Muscle layer of colon (tissue), 2 donors: ENCODE measurements at regions not wholly inside any gene's neighbourhood (a gene's known extent, or its start where the extent isn't known, plus 50 kb on each side); places are given as distances from the start of the nearest gene placed in this dataset.
"Not testable (repeated sequence)": the region's sequence is repeated elsewhere in the genome, so short reads cannot be mapped to it uniquely, and the experiment has no call there.

ENCODE experiments used
- H3K27ac ChIP-seq: one replicate; pipeline ENCODE4 v1.7.0; 2013; ENCODE audit warnings: low read depth, mild to moderate bottlenecking, low read length, moderate library complexity
- H3K27me3 ChIP-seq, 2 donors: one replicate each; pipeline ENCODE4 v1.7.0; 2013; ENCODE audit warnings: low read length in 2 of 2, mild to moderate bottlenecking in 2 of 2; ENCODE audit not compliant: insufficient read depth in 2 of 2, control insufficient read depth in 1 of 2
- H3K36me3 ChIP-seq: one replicate; pipeline ENCODE4 v1.7.0; 2013; ENCODE audit warnings: mild to moderate bottlenecking, low read length; ENCODE audit not compliant: insufficient read depth
- H3K4me1 ChIP-seq: one replicate; pipeline ENCODE4 v1.7.0; 2013; ENCODE audit warnings: mild to moderate bottlenecking, low read length; ENCODE audit not compliant: insufficient read depth
- H3K4me3 ChIP-seq, 2 donors: one replicate each; pipeline ENCODE4 v1.7.0; 2013; ENCODE audit warnings: low read length in 2 of 2, low read depth in 1 of 2, mild to moderate bottlenecking in 1 of 2, moderate library complexity in 1 of 2
- H3K9ac ChIP-seq: one replicate; pipeline ENCODE4 v1.7.0; 2013; ENCODE audit warnings: low read length
- H3K9me3 ChIP-seq: one replicate; pipeline ENCODE4 v1.7.0; 2013; ENCODE audit warnings: mild to moderate bottlenecking, low read length
- donor health status: abdominal sarcoma.
- donor health status: Adenocarcinoma of cecum.

- H3K27me3 ChIP-seq = no peaks in the 10 kb centered on the region
- no peaks in the 10 kb centered on the region for H3K4me1 ChIP-seq
- no peaks in the 10 kb centered on the region for H3K36me3 ChIP-seq
- no peak overlapping the region for H3K27ac ChIP-seq
- no peak overlapping the region for H3K4me3 ChIP-seq
- no peak overlapping the region for H3K9ac ChIP-seq
- H3K9me3 ChIP-seq = no peaks in the 10 kb centered on the region
These were observed 504.1 kb downstream of the RPL10L start for GRCh38 chr14:46147452-46147851.

- no peaks in the 10 kb centered on the region for H3K27me3 ChIP-seq
- H3K4me3 ChIP-seq = no peak overlapping the region
- H3K36me3 ChIP-seq = no peaks in the 10 kb centered on the region
- H3K4me1 ChIP-seq = no peaks in the 10 kb centered on the region
- H3K27ac ChIP-seq = no peak overlapping the region
- no peaks in the 10 kb centered on the region for H3K9me3 ChIP-seq
- no peak overlapping the region for H3K9ac ChIP-seq
These were observed 504.6 kb downstream of the RPL10L start for GRCh38 chr14:46147024-46147423.

GRCh38 chr14:46140445-46140844 lies 511.1 kb downstream of the RPL10L start:
- H3K27me3 ChIP-seq = no peaks in the 10 kb centered on the region
- no peaks in the 10 kb centered on the region for H3K36me3 ChIP-seq
- H3K4me1 ChIP-seq = no peaks in the 10 kb centered on the region
- no peak overlapping the region for H3K4me3 ChIP-seq
- no peak overlapping the region for H3K9ac ChIP-seq
- H3K9me3 ChIP-seq = no peaks in the 10 kb centered on the region
- no peak overlapping the region for H3K27ac ChIP-seq

GRCh38 chr14:46139649-46140048 lies 511.9 kb downstream of the RPL10L start:
- H3K4me1 ChIP-seq = no peaks in the 10 kb centered on the region
- H3K27ac ChIP-seq = no peak overlapping the region
- no peaks in the 10 kb centered on the region for H3K9me3 ChIP-seq

GRCh38 chr14:46137786-46138185 lies 513.8 kb downstream of the RPL10L start:
- Histone ChIP-seq H3K36me3 (no peaks in the 10 kb centered on the region), H3K27me3 (no peaks in the 10 kb centered on the region), H3K9me3 (no peaks in the 10 kb centered on the region), H3K4me1 (no peaks in the 10 kb centered on the region), H3K4me3 (no peak overlapping the region), H3K27ac (no peak overlapping the region), H3K9ac (no peak overlapping the region)

More at GRCh38 chr14:46139649-46140048, 511.9 kb downstream of the RPL10L start:
- Histone ChIP-seq H3K4me3 (no peak overlapping the region), H3K36me3 (no peaks in the 10 kb centered on the region), H3K27me3 (no peaks in the 10 kb centered on the region), H3K9ac (no peak overlapping the region)

GRCh38 chr14:46136456-46136855 lies 515.1 kb downstream of the RPL10L start:
- Histone ChIP-seq H3K4me3 (no peak overlapping the region), H3K9me3 (no peaks in the 10 kb centered on the region), H3K27ac (no peak overlapping the region), H3K27me3 (no peaks in the 10 kb centered on the region), H3K4me1 (no peaks in the 10 kb centered on the region), H3K9ac (no peak overlapping the region), H3K36me3 (no peaks in the 10 kb centered on the region)

- no peaks in the 10 kb centered on the region for H3K27me3 ChIP-seq
- no peak overlapping the region for H3K4me3 ChIP-seq
- H3K9ac ChIP-seq = no peak overlapping the region
- no peaks in the 10 kb centered on the region for H3K4me1 ChIP-seq
- no peak overlapping the region for H3K27ac ChIP-seq
- no peaks in the 10 kb centered on the region for H3K9me3 ChIP-seq
- H3K36me3 ChIP-seq = no peaks in the 10 kb centered on the region
These were observed 543.4 kb downstream of the RPL10L start for GRCh38 chr14:46108228-46108627.

GRCh38 chr14:46100901-46101300 lies 550.7 kb downstream of the RPL10L start:
- not testable (repeated sequence) for H3K4me1 ChIP-seq, H3K27ac ChIP-seq, H3K9me3 ChIP-seq, H3K27me3 ChIP-seq, H3K4me3 ChIP-seq, H3K36me3 ChIP-seq, H3K9ac ChIP-seq

- Histone ChIP-seq H3K27ac (no peak overlapping the region), H3K36me3 (no peaks in the 10 kb centered on the region), H3K4me3 (no peak overlapping the region), H3K27me3 (no peaks in the 10 kb centered on the region), H3K9me3 (no peaks in the 10 kb centered on the region), H3K4me1 (no peaks in the 10 kb centered on the region), H3K9ac (no peak overlapping the region)
These were observed 559.8 kb downstream of the RPL10L start for GRCh38 chr14:46091819-46092218.

- H3K27ac ChIP-seq = no peak overlapping the region
- no peak overlapping the region for H3K9ac ChIP-seq
- H3K27me3 ChIP-seq = no peaks in the 10 kb centered on the region
- no peaks in the 10 kb centered on the region for H3K9me3 ChIP-seq
- no peaks in the 10 kb centered on the region for H3K4me1 ChIP-seq
- no peak overlapping the region for H3K4me3 ChIP-seq
- no peaks in the 10 kb centered on the region for H3K36me3 ChIP-seq
These were observed 564.0 kb downstream of the RPL10L start for GRCh38 chr14:46087604-46088003.

GRCh38 chr14:46074061-46074460 lies 577.5 kb downstream of the RPL10L start:
- H3K36me3 ChIP-seq = no peaks in the 10 kb centered on the region
- H3K4me3 ChIP-seq = no peak overlapping the region
- H3K4me1 ChIP-seq = no peaks in the 10 kb centered on the region

GRCh38 chr14:46063872-46064271 lies 587.7 kb downstream of the RPL10L start:
- H3K36me3 ChIP-seq = no peaks in the 10 kb centered on the region
- no peaks in the 10 kb centered on the region for H3K27me3 ChIP-seq
- H3K9ac ChIP-seq = no peak overlapping the region

More at GRCh38 chr14:46074061-46074460, 577.5 kb downstream of the RPL10L start:
- Histone ChIP-seq H3K27me3 (no peaks in the 10 kb centered on the region), H3K9ac (no peak overlapping the region), H3K9me3 (no peaks in the 10 kb centered on the region), H3K27ac (no peak overlapping the region)

More at GRCh38 chr14:46063872-46064271, 587.7 kb downstream of the RPL10L start:
- Histone ChIP-seq H3K27ac (no peak overlapping the region), H3K9me3 (no peaks in the 10 kb centered on the region), H3K4me1 (no peaks in the 10 kb centered on the region), H3K4me3 (no peak overlapping the region)
